ENCODE measurements at regions not wholly inside any gene's neighbourhood (a gene's known extent, or its start where the extent isn't known, plus 50 kb on each side); places are given as distances from the start of the nearest gene placed in this dataset.

GRCh38 chr4:157961229-157961990 is 211.4 kb downstream of the GASK1B start:
- no peak for TF ChIP-seq SPI1 (IDR thresholded peaks at IDR 0.05; ENCODE audit: borderline replicate concordance, low read depth)
- TF ChIP-seq GABPA (IDR thresholded peaks at IDR 0.05; ENCODE audit: low read depth), result no peak
- TF ChIP-seq CTCF (IDR thresholded peaks at IDR 0.05; ENCODE audit: insufficient read depth, low read length), result no peak
- no peak for TF ChIP-seq POLR2AphosphoS5 (IDR thresholded peaks at IDR 0.05; ENCODE audit: low read depth)
- TF ChIP-seq REST (IDR thresholded peaks at IDR 0.05; ENCODE audit: insufficient replicate concordance, low read depth), result no peak
- Histone ChIP-seq H3K27ac (replicated peaks) (no peak overlapping the region), H3K4me3 (replicated peaks; ENCODE audit: insufficient read depth, low read length) (no peak overlapping the region), H3K27me3 (ENCODE audit: insufficient read depth, poor library complexity, severe bottlenecking) (no peaks in the 10 kb centered on the region)
- no peak for DNase-seq (ENCODE audit: low read depth in 1 of 2, low spot score in 1 of 2)

- Histone ChIP-seq H3K27me3 (ENCODE audit: insufficient read depth, poor library complexity, severe bottlenecking) (no peaks in the 10 kb centered on the region), H3K27ac (replicated peaks) (no peak overlapping the region), H3K4me3 (replicated peaks; ENCODE audit: insufficient read depth, low read length) (no peak overlapping the region)
- no peak for DNase-seq (ENCODE audit: low read depth in 1 of 2, low spot score in 1 of 2)
- TF ChIP-seq POLR2AphosphoS5 (IDR thresholded peaks at IDR 0.05; ENCODE audit: low read depth), result no peak
- no peak for TF ChIP-seq REST (IDR thresholded peaks at IDR 0.05; ENCODE audit: insufficient replicate concordance, low read depth)
- TF ChIP-seq SPI1 (IDR thresholded peaks at IDR 0.05; ENCODE audit: borderline replicate concordance, low read depth), result no peak
Observed at GRCh38 chr4:157957905-157958304, 214.9 kb downstream of the GASK1B start.

- TF ChIP-seq POLR2AphosphoS5 (IDR thresholded peaks at IDR 0.05; ENCODE audit: low read depth) (no peak), CTCF (IDR thresholded peaks at IDR 0.05; ENCODE audit: insufficient read depth, low read length) (no peak), GABPA (IDR thresholded peaks at IDR 0.05; ENCODE audit: low read depth) (no peak), SPI1 (IDR thresholded peaks at IDR 0.05; ENCODE audit: borderline replicate concordance, low read depth) (no peak), REST (IDR thresholded peaks at IDR 0.05; ENCODE audit: insufficient replicate concordance, low read depth) (no peak)
- DNase-seq (ENCODE audit: low read depth in 1 of 2, low spot score in 1 of 2), result no peak
- Histone ChIP-seq H3K27me3 (ENCODE audit: insufficient read depth, poor library complexity, severe bottlenecking) (no peaks in the 10 kb centered on the region), H3K4me3 (replicated peaks; ENCODE audit: insufficient read depth, low read length) (no peak overlapping the region), H3K27ac (replicated peaks) (no peak overlapping the region)
Observed at GRCh38 chr4:157942017-157942416, 230.8 kb downstream of the GASK1B start.

All from HL-60 (cell line).